HepG2 (cell line): ENCODE measurements at regions not wholly inside any gene's neighbourhood (a gene's known extent, or its start where the extent isn't known, plus 50 kb on each side); places are given as distances from the start of the nearest gene placed in this dataset.

Source experiments
- ELF3 ChIP-seq: IDR thresholded peaks from 2 replicates; pipeline ENCODE4 v1.6.1; 2016; ENCODE audit warnings: missing genetic modification reagents, missing compliant biosample characterization
- ETV6 ChIP-seq: sonication (generic); formaldehyde crosslinking; conservative IDR thresholded peaks from 2 replicates; pipeline ENCODE4 v1.4.0; 2020; ENCODE audit warnings: missing genetic modification reagents
- TF ChIP-seq, protein P1 (sequence below): sonication (generic); formaldehyde crosslinking; IDR thresholded peaks from 2 replicates; pipeline ENCODE4 v1.4.0; 2020; ENCODE audit warnings: missing genetic modification reagents, borderline replicate concordance
- TF ChIP-seq, protein P2 (sequence below): sonication (generic); formaldehyde crosslinking; IDR thresholded peaks from 2 replicates; pipeline ENCODE4 v1.5.0; 2020; ENCODE audit warnings: mild to moderate bottlenecking, missing genetic modification reagents, moderate library complexity

DNA sequence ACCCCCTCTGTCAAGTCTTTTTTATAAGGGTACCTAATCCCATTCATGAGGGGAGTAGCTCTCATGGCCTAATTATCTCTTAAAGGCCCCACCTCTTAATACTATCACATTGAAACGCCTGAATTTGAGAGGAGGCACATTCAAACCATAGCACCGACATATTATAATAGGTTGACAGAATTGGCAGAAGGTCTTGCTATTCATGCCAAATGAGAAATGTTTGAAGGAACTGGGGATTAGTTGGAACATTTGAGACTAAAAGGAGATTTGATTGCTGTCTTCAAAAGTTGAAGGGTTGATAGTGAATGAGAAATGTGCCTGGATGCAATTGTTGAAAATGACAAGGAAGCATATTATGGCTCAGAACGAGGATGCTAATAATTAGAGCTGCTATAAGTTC is 331.1 kb downstream of the ATP23 start:
- TF ChIP-seq ETV6 (CRISPR knock-in tag) (no peak), ELF3 (no peak)
- TF ChIP-seq, protein P1, sequence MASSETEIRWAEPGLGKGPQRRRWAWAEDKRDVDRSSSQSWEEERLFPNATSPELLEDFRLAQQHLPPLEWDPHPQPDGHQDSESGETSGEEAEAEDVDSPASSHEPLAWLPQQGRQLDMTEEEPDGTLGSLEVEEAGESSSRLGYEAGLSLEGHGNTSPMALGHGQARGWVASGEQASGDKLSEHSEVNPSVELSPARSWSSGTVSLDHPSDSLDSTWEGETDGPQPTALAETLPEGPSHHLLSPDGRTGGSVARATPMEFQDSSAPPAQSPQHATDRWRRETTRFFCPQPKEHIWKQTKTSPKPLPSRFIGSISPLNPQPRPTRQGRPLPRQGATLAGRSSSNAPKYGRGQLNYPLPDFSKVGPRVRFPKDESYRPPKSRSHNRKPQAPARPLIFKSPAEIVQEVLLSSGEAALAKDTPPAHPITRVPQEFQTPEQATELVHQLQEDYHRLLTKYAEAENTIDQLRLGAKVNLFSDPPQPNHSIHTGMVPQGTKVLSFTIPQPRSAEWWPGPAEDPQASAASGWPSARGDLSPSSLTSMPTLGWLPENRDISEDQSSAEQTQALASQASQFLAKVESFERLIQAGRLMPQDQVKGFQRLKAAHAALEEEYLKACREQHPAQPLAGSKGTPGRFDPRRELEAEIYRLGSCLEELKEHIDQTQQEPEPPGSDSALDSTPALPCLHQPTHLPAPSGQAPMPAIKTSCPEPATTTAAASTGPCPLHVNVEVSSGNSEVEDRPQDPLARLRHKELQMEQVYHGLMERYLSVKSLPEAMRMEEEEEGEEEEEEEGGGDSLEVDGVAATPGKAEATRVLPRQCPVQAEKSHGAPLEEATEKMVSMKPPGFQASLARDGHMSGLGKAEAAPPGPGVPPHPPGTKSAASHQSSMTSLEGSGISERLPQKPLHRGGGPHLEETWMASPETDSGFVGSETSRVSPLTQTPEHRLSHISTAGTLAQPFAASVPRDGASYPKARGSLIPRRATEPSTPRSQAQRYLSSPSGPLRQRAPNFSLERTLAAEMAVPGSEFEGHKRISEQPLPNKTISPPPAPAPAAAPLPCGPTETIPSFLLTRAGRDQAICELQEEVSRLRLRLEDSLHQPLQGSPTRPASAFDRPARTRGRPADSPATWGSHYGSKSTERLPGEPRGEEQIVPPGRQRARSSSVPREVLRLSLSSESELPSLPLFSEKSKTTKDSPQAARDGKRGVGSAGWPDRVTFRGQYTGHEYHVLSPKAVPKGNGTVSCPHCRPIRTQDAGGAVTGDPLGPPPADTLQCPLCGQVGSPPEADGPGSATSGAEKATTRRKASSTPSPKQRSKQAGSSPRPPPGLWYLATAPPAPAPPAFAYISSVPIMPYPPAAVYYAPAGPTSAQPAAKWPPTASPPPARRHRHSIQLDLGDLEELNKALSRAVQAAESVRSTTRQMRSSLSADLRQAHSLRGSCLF (CRISPR knock-in tag) = no peak
- TF ChIP-seq, protein P2, sequence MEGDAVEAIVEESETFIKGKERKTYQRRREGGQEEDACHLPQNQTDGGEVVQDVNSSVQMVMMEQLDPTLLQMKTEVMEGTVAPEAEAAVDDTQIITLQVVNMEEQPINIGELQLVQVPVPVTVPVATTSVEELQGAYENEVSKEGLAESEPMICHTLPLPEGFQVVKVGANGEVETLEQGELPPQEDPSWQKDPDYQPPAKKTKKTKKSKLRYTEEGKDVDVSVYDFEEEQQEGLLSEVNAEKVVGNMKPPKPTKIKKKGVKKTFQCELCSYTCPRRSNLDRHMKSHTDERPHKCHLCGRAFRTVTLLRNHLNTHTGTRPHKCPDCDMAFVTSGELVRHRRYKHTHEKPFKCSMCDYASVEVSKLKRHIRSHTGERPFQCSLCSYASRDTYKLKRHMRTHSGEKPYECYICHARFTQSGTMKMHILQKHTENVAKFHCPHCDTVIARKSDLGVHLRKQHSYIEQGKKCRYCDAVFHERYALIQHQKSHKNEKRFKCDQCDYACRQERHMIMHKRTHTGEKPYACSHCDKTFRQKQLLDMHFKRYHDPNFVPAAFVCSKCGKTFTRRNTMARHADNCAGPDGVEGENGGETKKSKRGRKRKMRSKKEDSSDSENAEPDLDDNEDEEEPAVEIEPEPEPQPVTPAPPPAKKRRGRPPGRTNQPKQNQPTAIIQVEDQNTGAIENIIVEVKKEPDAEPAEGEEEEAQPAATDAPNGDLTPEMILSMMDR = no peak
